T-helper 1 cell treated with Interleukin-12 subunit alpha and Interleukin-12 subunit beta and Interleukin-4 antibody, amounts not matched to agents 30 μg/mL and 1 μg/mL, for 36 hours (primary cell): ENCODE measurements at regions not wholly inside any gene's neighbourhood (a gene's known extent, or its start where the extent isn't known, plus 50 kb on each side); places are given as distances from the start of the nearest gene placed in this dataset.

Source experiments
- H3K27ac Mint-ChIP-seq: one replicate; pipeline ENCODE4 v1.8.0; 2021; ENCODE audit warnings: mild to moderate bottlenecking, mixed read lengths
- H3K27me3 Mint-ChIP-seq: one replicate; pipeline ENCODE4 v1.8.0; 2021; ENCODE audit warnings: low read depth, mixed read lengths
- H3K36me3 Mint-ChIP-seq: one replicate; pipeline ENCODE4 v1.8.0; 2021; ENCODE audit warnings: low read depth, mixed read lengths
- H3K4me1 Mint-ChIP-seq: one replicate; pipeline ENCODE4 v1.8.0; 2021; ENCODE audit warnings: low read depth, mixed read lengths
- H3K4me3 Mint-ChIP-seq: one replicate; pipeline ENCODE4 v1.8.0; 2021; ENCODE audit warnings: mild to moderate bottlenecking, moderate library complexity, mixed read lengths
- H3K9me3 Mint-ChIP-seq: one replicate; pipeline ENCODE4 v1.8.0; 2021; ENCODE audit warnings: mixed read lengths

DNA sequence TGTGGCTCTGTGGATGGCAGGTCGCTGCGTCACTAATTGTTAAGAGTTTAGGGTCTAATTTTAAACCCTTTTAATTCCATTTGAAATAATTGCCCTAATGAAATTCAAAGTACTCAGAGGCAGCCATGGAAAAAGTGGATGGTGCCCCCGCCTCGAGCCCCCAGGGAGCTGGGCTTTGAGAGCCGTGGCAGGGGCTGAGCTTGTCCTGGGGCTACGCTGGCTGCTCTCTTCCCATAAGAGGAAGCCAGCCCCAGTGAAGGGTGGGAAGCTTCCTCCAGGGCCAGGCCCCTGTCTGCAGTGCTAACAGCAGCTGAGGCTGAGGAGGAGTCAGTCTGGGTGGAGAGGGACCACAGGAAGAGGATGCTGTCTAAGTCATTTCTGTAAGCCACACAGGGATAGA lies 315.0 kb upstream of the POU3F1 start:
- no peaks in the 10 kb centered on the region for H3K4me1 Mint-ChIP-seq
- H3K36me3 Mint-ChIP-seq: no peaks in the 10 kb centered on the region
- no peak overlapping the region for H3K27ac Mint-ChIP-seq
- H3K4me3 Mint-ChIP-seq: no peak overlapping the region
- no peaks in the 10 kb centered on the region for H3K27me3 Mint-ChIP-seq
- no peaks in the 10 kb centered on the region for H3K9me3 Mint-ChIP-seq

DNA sequence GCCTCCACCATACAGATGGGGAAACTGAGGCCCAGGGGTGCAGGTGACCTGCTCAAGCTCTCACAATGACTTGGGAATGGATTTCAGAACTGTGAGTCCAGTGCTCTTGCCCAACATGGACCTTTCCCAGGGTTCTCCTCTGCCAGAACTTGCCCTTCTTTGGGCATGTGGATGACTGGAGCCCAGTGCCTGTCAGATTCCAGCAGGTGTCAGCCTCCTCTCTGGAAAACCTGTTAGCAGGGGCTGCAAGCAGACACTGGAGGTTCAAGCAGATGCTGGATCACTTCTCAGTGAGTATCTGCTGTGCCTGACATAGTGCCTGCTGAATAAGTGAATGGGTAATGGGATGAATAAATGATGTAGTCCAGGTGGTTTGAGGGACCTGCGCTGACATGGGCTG lies 314.2 kb upstream of the POU3F1 start:
- Mint-ChIP-seq H3K36me3 (no peaks in the 10 kb centered on the region), H3K4me3 (no peak overlapping the region), H3K4me1 (no peaks in the 10 kb centered on the region), H3K9me3 (no peaks in the 10 kb centered on the region), H3K27me3 (no peaks in the 10 kb centered on the region), H3K27ac (no peak overlapping the region)

DNA sequence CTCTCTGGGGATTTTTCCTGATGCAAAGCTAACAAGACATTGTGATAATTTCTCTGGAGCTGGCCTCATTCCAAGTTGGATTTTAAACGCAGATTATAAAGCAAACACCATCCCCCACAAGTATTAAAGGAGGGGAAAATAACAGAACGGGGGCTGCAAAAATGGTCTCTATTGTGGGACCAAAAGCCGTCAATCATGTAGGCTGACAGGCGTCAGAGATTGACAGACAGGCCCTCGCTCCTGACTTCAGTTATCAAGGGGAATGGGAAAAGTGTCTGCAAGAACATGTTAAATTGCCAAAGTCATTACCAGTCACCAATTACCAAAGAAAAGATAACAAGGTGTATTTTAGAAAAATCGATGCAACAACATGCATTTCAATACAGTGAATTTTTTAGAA lies 307.4 kb upstream of the POU3F1 start:
- H3K4me3 Mint-ChIP-seq: no peak overlapping the region
- no peaks in the 10 kb centered on the region for H3K4me1 Mint-ChIP-seq
- no peak overlapping the region for H3K27ac Mint-ChIP-seq
- no peaks in the 10 kb centered on the region for H3K36me3 Mint-ChIP-seq
- no peaks in the 10 kb centered on the region for H3K9me3 Mint-ChIP-seq
- peaks cover 8% of the 10 kb centered on the region for H3K27me3 Mint-ChIP-seq

DNA sequence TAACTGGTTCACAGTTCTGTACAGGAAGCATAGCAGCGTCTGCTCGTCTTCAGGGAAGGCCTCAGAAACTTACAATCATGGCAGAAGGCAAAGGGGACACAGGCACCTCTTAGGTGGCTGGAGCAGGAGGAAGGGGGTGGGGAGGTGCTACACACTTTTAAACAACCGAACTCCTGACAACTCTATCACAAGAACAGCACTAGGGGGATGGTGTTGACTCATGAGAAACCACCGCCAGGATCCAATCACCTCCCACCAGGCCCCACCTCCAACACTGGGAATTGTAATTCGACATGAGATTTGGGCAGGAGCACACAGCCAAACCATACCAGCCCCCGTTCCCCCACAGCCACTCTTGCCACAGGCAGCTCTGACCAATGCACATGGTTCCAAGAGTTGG lies 306.3 kb upstream of the POU3F1 start:
- peaks cover 4% of the 10 kb centered on the region for H3K9me3 Mint-ChIP-seq
- no peaks in the 10 kb centered on the region for H3K4me1 Mint-ChIP-seq
- no peak overlapping the region for H3K27ac Mint-ChIP-seq
- no peaks in the 10 kb centered on the region for H3K36me3 Mint-ChIP-seq
- H3K27me3 Mint-ChIP-seq: peaks cover 8% of the 10 kb centered on the region
- H3K4me3 Mint-ChIP-seq: no peak overlapping the region

DNA sequence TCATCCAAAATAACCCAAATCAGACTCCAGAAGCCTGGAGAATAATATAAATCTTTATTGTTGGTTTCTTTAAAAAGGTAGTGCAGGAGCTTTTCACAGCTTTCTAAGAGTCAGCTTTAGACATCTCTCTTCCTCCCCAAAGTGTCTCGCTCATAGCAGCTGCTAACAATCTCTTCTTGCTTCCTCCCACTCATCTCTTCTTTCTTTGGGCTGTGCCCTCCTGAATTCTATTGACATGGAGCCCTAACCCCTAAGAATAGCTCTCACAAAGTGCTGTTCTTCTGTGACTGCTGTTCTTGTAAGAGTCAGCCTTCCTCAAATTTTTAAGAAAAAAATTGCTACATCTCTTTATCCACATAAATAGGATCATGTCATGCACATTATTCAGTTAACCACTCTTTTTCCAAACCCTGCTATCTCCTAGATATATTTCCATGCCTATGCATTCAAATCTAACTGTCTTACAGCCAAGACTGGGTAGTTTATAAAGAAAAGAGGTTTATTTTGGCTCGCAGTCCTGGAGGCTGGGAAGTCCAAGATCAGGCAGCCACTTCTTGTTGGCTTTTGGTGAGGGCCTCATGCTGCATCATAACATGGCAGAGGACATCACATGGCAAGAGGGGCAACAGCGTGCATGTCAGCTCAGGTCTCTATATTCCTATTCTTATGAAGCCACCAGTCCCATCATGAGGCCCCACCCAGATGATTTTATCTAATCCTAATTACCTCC lies 301.0 kb upstream of the POU3F1 start:
- H3K27me3 Mint-ChIP-seq: peaks cover 8% of the 10 kb centered on the region
- no peak overlapping the region for H3K4me3 Mint-ChIP-seq
- H3K27ac Mint-ChIP-seq: no peak overlapping the region
- no peaks in the 10 kb centered on the region for H3K4me1 Mint-ChIP-seq
- peaks cover 4% of the 10 kb centered on the region for H3K9me3 Mint-ChIP-seq
- no peaks in the 10 kb centered on the region for H3K36me3 Mint-ChIP-seq

DNA sequence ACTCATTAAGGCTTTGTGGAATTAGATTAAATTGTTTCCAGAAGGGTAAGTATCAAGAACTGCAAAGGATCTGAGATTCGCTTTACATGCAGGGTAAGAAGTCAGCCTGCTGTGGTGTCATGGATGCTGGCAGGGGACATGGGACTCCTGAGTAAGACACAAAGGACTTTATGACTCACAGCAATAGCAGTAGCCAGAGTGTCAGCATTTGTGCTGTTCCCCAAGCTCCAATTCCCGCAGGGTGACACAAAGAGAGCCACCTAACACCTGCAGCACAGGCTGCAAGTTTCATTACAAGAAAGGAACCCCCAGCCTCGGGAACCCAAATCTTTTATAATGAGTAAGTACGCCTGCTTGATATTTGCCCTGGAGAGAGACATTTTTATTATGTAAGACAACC lies 298.1 kb upstream of the POU3F1 start:
- Mint-ChIP-seq H3K4me1 (peaks cover 2% of the 10 kb centered on the region), H3K27ac (no peak overlapping the region), H3K4me3 (no peak overlapping the region), H3K36me3 (no peaks in the 10 kb centered on the region), H3K27me3 (peaks cover 8% of the 10 kb centered on the region), H3K9me3 (peaks cover 4% of the 10 kb centered on the region)

DNA sequence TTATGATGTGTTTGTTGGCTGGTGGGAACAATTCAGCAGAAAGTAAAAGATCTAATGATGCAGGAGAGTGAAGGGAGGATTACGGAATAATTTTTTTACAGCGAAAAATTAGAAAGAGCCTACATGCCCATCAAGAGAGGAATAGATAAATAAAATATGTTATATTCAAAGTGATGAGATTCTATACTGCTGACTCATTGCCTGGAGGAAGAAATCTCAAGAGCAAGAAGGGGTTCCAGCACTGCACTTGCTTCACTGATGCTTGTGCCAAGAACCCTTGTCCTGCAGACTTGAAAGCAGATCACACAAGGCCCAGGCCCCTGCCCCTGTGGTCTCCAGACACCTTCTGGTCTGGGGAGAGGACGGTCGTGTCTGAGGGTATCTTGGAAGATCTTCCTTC lies 295.1 kb upstream of the POU3F1 start:
- peaks cover 12% of the 10 kb centered on the region for H3K27me3 Mint-ChIP-seq
- no peak overlapping the region for H3K27ac Mint-ChIP-seq
- no peak overlapping the region for H3K4me3 Mint-ChIP-seq
- H3K4me1 Mint-ChIP-seq: peaks cover 2% of the 10 kb centered on the region
- H3K9me3 Mint-ChIP-seq: no peaks in the 10 kb centered on the region
- H3K36me3 Mint-ChIP-seq: no peaks in the 10 kb centered on the region

DNA sequence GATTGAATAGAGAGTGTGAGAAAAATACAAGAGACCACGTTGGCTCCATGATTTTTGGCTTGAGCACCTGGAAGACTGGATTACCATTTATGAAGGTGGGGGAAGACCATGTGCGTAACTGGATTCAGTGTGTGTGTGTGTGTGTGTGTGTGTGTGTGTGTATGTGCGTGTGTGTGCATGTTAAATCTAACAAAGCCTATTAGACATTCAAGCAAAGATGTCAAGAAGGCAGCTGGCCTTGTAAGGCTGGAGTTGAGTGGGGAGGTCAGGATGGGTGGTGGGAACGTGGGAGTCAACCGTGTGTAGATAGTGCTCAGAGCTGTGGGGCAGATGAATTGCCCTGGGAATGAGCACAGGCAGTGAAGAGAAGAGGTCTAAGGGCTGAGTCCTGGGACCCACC lies 293.8 kb upstream of the POU3F1 start:
- H3K4me1 Mint-ChIP-seq: peaks cover 2% of the 10 kb centered on the region
- H3K9me3 Mint-ChIP-seq: no peaks in the 10 kb centered on the region
- H3K36me3 Mint-ChIP-seq: no peaks in the 10 kb centered on the region
- H3K4me3 Mint-ChIP-seq: no peak overlapping the region
- H3K27me3 Mint-ChIP-seq: peaks cover 12% of the 10 kb centered on the region
- no peak overlapping the region for H3K27ac Mint-ChIP-seq

DNA sequence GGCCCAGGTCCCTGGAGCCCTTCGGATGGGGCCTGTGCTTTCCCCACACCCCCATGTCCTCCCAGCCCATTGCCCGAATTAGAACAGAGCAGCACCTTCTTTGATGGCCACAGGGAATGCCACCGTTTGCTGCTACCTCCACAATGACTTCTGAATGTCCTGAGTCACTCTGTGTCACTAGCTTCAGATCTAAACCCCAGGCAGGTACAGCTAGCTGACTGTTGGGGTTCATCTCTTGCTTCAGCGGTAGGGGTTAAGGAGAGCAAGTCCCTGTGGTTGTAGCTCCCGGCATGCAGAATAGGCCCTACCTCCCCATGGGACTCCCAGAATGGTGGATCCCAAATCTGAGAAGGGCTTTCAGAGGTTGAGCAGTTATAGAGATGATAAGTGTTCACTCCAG lies 291.1 kb upstream of the POU3F1 start:
- peaks cover 16% of the 10 kb centered on the region for H3K27me3 Mint-ChIP-seq
- H3K27ac Mint-ChIP-seq: no peak overlapping the region
- H3K4me1 Mint-ChIP-seq: peaks cover 6% of the 10 kb centered on the region
- no peak overlapping the region for H3K4me3 Mint-ChIP-seq
- H3K36me3 Mint-ChIP-seq: no peaks in the 10 kb centered on the region
- no peaks in the 10 kb centered on the region for H3K9me3 Mint-ChIP-seq

DNA sequence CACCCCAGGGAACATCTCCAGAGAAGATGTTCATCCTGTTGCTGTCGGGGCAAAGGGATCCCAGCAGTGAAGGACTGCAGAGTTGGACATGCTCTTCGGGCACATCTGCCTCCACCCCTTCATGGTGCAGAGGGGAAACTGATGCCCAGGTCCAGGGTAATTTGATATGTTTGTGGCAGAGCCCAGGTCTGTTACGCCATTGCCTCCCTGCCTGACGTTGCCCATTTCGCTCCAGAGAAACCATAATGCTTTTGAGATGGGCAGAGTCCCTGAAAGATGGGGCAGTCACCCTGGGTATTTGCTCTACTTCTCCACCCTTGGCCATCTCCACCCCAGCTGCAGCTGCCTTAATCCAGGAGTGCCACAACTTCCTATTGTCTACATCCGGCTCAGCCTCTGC lies 290.4 kb upstream of the POU3F1 start:
- H3K27me3 Mint-ChIP-seq: peaks cover 16% of the 10 kb centered on the region
- no peak overlapping the region for H3K27ac Mint-ChIP-seq
- no peaks in the 10 kb centered on the region for H3K36me3 Mint-ChIP-seq
- no peaks in the 10 kb centered on the region for H3K9me3 Mint-ChIP-seq
- H3K4me3 Mint-ChIP-seq: no peak overlapping the region
- peaks cover 6% of the 10 kb centered on the region for H3K4me1 Mint-ChIP-seq

DNA sequence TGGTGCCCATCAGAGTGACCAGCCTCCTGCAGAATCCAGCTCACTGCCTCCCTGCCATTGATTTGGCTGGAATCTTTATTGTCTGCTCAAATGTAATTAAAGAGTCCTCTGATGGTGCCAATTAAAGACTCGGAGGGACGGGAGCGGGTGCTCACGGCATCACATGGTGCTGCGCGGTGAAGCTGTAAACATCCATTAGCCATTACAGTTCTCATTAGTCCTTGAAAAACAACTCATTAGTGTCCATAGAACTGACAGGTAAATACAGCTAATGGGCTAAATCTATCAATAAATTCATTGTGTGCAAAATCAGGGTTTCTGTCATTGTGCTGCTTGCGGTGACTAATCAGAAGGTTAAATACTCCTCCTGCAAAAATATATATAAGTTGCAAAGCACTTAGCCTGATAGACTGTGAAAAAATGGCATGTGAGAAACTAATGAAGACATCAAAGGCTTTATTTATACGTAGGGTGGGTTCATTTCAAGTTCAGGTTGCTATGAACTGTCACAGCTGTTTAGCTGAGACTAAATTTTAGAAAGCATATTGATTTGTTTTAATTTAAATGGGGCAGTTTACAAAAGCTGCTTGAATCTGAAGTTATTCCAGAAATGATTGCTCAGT lies 289.8 kb upstream of the POU3F1 start:
- H3K27ac Mint-ChIP-seq: no peak overlapping the region
- peaks cover 6% of the 10 kb centered on the region for H3K4me1 Mint-ChIP-seq
- H3K9me3 Mint-ChIP-seq: no peaks in the 10 kb centered on the region
- no peaks in the 10 kb centered on the region for H3K36me3 Mint-ChIP-seq
- H3K4me3 Mint-ChIP-seq: no peak overlapping the region
- peaks cover 16% of the 10 kb centered on the region for H3K27me3 Mint-ChIP-seq

DNA sequence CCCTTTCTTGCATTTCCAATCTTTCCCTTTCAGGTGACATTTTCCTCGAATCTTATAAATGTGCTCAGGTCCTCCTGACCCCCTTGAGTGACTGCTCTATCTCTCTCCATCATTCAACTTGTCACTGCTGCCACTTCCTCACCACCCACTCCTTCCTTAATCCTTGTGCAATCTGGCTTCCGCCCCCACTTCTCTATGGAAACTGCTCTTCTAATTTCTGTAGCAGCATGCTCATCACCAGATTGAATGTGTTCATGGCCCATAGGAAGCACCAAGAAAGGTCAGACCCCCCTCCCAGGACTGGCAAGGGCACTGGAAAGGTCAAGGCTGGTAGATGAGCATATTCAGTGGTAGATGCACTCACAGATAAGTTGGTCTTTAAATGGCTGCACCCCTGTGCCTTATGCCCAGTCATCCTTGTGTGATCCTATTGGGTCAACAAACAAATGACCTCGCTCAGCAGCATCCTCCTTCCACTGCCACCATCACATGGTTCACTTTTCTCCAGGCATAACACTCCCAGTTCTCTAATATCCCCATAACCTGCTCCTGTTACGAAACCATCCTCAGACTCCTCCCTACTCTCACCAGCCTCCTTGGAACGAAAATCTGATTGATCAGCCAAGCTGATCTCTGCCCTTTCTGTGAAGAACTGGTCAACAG lies 288.5 kb upstream of the POU3F1 start:
- Mint-ChIP-seq H3K27ac (no peak overlapping the region), H3K27me3 (peaks cover 10% of the 10 kb centered on the region), H3K36me3 (no peaks in the 10 kb centered on the region), H3K4me3 (no peak overlapping the region), H3K4me1 (peaks cover 6% of the 10 kb centered on the region), H3K9me3 (no peaks in the 10 kb centered on the region)

DNA sequence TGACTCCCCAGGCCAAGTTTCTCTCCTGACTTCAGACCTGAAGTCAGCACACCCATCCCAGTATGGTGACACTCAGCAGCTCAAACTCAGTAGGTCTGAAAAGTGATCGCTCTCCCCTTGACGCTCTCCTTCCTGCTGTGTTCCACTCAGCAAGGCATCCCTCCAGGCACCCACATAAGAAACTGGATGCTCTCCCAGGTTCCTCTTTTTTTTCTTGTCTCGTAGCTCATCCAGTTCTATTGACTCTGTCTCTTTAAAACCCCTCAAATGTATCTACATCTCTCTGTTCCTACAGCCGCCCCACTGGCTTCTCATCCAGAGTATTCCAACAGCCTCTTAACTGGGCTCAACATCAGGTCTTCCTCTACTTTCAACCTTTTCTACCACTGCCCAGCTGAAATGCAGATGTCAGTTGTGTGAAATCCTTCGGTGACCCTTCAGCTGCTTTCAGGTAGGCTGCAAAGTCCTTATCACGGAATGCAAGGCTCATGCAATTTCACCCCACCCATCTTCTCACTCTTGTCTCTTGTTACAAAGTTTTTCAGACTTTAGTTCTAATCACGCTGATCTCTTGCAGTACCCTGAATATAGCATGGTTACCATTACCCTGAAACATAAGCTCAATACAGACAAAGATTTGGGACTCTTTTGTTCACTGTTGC lies 286.2 kb upstream of the POU3F1 start:
- Mint-ChIP-seq H3K36me3 (no peaks in the 10 kb centered on the region), H3K4me3 (no peak overlapping the region), H3K27ac (no peak overlapping the region), H3K4me1 (peaks cover 5% of the 10 kb centered on the region), H3K9me3 (no peaks in the 10 kb centered on the region), H3K27me3 (peaks cover 4% of the 10 kb centered on the region)

DNA sequence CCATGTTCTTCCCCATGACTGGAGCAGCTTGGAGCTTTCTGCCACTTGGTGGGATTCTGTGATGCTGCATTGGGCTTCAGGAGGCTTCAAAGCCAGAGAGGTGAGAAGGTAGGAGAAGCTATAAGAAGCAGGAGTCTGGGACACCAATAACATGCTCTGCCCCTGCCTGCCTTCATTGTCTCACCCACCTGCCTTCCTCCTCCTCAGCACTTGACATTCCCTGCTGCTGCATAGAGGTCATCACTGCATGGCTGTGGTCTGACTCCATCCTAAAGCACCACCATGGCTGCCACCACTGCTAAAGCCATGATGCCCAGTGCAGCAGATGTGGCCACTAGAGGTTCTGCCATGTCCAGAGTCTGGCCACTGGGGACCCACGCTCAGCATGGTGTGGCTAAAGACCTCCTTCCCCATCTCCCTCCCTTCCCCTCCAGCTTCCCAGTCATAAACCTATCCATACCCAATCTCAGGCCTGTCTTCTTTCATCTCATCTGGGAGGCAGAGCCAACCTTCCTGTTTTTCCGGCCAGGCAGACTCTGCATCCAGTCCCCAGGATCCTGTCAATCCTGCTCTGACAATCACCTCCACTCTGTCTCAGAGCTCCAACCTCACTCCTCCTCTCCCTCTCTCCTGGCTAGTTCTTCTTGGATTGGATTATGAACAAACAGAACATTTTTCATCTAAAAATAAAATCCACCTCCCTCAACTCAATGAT lies 285.1 kb upstream of the POU3F1 start:
- Mint-ChIP-seq H3K4me1 (peaks cover 5% of the 10 kb centered on the region), H3K27ac (no peak overlapping the region), H3K36me3 (no peaks in the 10 kb centered on the region), H3K4me3 (no peak overlapping the region), H3K9me3 (no peaks in the 10 kb centered on the region), H3K27me3 (peaks cover 4% of the 10 kb centered on the region)
